VCaP (cell line): ENCODE measurements at regions not wholly inside any gene's neighbourhood (a gene's known extent, or its start where the extent isn't known, plus 50 kb on each side); places are given as distances from the start of the nearest gene placed in this dataset.
"Not testable (repeated sequence)": the region's sequence is repeated elsewhere in the genome, so short reads cannot be mapped to it uniquely, and the experiment has no call there.

ENCODE experiments used
- H3K27ac ChIP-seq: fragments of 450-650 bp; 2 replicates; pipeline ENCODE4 v1.5.1; 2017
- TF ChIP-seq, protein P1 (sequence below): fragments of 450-650 bp; conservative IDR thresholded peaks from 2 replicates; pipeline ENCODE4 v1.5.1; 2017; ENCODE audit warnings: mild to moderate bottlenecking, moderate library complexity

DNA sequence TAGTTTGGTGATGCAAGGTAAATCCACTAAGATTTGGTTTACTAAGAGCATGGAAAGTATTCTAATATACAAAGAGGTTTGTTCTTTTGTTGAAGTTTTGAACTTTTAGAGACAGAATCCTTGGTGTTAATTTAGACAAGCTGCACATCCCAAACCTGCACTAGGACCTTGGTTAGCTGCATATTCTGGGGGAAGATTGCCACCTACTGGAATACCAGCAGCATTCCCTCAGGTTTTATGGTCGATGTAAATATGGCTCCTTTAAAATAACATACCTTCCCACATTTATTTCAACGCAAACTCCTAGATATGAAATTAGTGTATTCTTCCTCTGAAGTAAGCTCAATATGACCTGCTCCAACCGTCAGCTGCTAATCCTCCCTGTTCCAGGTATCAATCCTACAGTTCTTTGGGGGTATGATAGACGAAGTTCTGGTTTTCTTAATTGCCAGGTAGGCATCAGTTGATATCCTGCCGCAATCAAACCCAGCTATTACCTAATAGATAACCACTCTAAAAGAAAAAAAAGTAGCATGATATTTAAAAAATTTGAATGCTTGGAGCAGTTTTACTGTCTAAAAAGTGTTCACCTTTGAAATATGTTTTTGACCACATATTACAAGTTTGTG is 624.1 kb downstream of the ISL1 start:
- TF ChIP-seq, protein P1, sequence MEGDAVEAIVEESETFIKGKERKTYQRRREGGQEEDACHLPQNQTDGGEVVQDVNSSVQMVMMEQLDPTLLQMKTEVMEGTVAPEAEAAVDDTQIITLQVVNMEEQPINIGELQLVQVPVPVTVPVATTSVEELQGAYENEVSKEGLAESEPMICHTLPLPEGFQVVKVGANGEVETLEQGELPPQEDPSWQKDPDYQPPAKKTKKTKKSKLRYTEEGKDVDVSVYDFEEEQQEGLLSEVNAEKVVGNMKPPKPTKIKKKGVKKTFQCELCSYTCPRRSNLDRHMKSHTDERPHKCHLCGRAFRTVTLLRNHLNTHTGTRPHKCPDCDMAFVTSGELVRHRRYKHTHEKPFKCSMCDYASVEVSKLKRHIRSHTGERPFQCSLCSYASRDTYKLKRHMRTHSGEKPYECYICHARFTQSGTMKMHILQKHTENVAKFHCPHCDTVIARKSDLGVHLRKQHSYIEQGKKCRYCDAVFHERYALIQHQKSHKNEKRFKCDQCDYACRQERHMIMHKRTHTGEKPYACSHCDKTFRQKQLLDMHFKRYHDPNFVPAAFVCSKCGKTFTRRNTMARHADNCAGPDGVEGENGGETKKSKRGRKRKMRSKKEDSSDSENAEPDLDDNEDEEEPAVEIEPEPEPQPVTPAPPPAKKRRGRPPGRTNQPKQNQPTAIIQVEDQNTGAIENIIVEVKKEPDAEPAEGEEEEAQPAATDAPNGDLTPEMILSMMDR: peak; percentile 76
- no peak overlapping the region for H3K27ac ChIP-seq

DNA sequence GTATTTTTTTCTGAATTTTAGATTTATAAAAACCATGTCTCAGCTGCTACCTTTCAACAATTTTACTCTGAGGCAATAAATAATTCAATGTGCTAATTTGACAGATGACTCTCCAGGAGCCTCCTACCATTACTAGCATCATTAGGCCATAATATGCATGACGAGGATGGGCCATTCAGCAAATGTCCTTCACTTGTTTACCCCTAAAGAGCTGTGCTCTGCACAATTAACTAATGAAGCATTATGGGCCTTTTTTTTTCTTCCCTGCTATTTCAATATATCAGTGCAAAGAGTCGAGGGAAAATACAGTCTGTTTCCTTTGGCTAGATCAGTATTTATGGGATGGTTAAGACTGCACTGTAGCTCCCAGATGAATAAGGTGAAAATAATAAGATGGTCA is 627.2 kb downstream of the ISL1 start:
- H3K27ac ChIP-seq: no peak overlapping the region
- TF ChIP-seq, protein P1: no peak

DNA sequence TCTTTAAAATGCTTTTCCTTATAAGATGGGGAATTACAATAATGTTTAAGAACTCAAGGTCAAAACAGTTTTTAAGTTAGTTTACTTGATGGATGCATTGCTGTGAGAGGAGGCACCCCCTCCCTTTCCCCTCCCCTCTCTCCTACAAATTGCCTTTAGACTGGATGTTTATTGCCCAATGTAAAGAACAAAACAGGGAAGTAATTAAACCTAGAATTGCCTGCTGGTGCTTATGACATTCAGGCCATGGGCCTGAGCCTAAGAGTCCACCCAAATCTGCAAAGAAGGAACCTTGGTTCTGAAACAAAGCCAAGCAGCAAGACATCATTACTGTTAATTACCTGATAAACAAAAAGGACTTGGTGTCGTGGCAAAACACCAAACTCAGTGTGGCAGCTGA is 630.3 kb downstream of the ISL1 start:
- TF ChIP-seq, protein P1: no peak
- no peak overlapping the region for H3K27ac ChIP-seq

DNA sequence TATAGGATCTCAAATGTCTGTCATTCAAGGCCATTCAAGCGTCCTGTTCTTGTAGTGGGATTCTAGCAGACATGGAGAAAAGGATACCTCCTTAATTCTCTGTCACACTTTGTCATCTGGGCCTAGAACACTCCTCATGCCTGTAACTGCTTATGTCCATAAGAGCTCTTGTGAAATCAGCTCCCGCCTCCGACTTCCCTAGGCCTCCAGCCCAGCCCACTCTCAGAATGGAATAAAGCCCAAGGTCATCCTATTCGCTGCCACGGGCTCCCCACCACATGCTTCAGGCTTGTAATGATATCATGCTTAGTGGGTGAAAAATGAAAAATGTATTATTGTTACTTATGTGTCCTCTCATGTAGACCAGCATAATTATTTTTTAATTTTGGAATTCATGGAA is 632.5 kb downstream of the ISL1 start:
- no peak overlapping the region for H3K27ac ChIP-seq
- TF ChIP-seq, protein P1: no peak

DNA sequence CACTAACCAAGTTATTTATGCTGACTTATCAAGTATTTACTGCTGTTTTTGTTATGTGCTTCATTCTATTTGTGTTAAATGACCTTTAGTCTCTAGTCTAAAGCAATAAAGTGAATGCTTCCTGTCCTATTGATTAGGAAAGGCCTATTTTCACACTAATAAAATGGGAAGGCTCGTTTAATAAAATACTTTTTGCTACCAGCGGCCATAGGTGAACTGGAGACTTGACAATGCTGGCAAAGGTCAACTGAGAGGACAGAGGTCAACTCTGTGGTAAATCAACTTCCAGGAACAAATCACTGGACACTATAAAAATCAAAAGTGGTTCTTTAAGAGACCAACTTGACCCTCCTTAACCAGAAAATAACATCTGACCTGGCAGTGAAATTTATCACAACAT is 634.3 kb downstream of the ISL1 start:
- no peak overlapping the region for H3K27ac ChIP-seq
- TF ChIP-seq, protein P1: no peak

DNA sequence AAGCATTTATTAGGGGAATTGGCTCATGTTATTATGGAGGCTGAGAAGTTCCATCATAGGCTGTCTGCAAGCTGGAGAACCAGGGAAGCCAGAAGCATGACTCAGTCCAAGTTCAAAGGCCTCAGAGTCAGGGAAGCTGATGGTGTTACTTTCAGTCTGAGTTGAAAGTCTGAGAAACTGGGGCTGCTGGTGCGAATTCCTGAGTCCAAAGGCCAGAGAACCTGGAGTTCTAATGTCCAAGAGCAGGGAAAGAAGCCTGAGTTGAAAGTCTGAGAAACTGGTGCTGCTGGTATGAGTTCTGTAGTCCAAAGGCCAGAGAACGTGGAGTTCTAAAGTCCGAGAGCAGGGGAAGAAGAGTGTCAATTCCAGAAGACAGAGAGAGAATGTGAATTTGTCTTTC is 641.1 kb downstream of the ISL1 start:
- H3K27ac ChIP-seq: no peak overlapping the region
- TF ChIP-seq, protein P1: no peak

DNA sequence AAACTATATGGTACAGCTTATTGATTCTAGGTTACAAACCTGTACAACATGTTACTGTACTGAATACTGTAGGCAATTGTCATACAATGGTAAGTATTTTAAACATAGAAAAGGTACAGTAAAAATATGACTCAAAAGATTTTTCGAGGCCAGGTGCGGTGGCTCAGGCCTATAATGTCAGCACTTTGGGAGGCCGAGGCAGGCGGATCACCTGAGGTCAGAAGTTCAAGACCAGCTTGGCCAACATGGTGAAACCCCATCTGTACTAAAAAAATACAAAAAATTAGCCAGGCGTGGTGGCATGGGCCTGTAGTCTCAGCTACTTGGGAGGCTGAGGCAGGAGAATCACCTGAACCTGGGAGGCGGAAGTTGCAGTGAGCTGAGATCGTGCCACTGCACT is 646.6 kb downstream of the ISL1 start:
- not testable (repeated sequence) for H3K27ac ChIP-seq

DNA sequence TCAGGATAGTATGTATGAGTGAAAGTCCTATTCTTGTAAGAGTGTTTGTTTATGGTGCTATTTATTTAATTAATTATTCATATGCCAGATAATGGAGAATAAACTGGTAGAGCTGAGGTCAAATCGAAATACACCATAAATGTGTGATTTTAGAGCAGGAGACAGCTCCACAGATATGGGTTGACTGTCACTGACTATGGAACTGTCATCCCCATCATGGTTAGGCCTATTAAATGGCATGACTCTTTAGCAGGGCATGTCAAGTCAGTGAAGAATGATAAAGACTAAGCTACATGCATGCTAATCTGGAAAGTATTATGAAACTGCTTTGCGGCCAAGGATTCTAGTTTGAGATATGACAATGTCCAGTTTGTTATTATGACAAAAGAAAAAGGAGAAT is 658.6 kb downstream of the ISL1 start:
- no peak overlapping the region for H3K27ac ChIP-seq
- TF ChIP-seq, protein P1: no peak
